HFF-Myc (cell line): ENCODE measurements at regions not wholly inside any gene's neighbourhood (a gene's known extent, or its start where the extent isn't known, plus 50 kb on each side); places are given as distances from the start of the nearest gene placed in this dataset.

Source experiments
- DNase-seq: peaks from one replicate; pipeline ENCODE4 v3.0.0-alpha.2; 2011; ENCODE audit warnings: low read depth; ENCODE audit errors: extremely low read depth
- H3K4me3 ChIP-seq: replicated peaks from 2 replicates; pipeline ENCODE4 v1.5.1; 2011; ENCODE audit warnings: low read depth, mild to moderate bottlenecking, control low read depth, low read length
- TF ChIP-seq, protein P1 (sequence below): IDR thresholded peaks from 2 replicates; pipeline ENCODE4 v1.5.1; 2012; ENCODE audit warnings: mild to moderate bottlenecking, low read depth, low read length, control low read depth; ENCODE audit errors: missing control alignments

DNA sequence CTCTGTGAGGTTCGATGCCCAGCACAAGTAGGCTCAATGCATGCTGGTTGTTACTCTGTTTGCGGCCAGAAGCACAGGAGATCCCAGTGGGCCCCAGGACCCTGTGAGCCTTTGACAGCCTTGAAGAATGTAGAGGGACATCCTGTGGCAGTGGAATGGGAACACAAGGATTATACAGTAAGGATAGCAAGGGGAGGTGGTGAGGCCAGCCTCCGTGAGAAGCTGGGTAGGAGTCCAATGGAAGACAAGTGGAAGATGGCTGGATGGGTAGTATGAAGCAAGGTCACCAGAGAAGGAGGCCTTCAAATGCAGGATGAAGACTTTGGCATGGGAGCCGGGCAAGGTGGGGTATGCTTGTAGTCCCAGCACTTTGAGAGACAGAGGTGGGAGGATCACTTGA is 622.9 kb upstream of the CDH4 start:
- no peak for DNase-seq
- H3K4me3 ChIP-seq: no peak overlapping the region
- TF ChIP-seq, protein P1, sequence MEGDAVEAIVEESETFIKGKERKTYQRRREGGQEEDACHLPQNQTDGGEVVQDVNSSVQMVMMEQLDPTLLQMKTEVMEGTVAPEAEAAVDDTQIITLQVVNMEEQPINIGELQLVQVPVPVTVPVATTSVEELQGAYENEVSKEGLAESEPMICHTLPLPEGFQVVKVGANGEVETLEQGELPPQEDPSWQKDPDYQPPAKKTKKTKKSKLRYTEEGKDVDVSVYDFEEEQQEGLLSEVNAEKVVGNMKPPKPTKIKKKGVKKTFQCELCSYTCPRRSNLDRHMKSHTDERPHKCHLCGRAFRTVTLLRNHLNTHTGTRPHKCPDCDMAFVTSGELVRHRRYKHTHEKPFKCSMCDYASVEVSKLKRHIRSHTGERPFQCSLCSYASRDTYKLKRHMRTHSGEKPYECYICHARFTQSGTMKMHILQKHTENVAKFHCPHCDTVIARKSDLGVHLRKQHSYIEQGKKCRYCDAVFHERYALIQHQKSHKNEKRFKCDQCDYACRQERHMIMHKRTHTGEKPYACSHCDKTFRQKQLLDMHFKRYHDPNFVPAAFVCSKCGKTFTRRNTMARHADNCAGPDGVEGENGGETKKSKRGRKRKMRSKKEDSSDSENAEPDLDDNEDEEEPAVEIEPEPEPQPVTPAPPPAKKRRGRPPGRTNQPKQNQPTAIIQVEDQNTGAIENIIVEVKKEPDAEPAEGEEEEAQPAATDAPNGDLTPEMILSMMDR: no peak

DNA sequence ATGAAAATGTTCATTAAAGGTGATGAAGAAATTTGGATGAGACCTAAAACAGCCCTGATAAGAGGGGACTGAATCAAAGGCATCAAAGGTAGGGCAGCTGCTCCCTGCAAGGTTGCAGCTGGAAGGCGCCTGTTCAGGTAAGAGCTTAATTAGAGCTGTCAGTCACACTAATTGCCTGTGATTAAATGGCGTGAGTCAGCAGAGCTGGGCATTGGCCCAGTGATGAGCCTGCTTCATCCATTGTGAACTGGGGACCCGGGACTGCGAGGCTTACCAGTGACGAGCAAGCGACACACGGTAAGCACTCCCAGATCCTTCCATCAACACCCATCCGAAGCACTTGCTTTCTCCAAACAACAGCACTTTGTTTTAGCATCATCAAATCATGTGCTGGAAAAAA is 621.5 kb upstream of the CDH4 start:
- TF ChIP-seq, protein P1: no peak
- no peak overlapping the region for H3K4me3 ChIP-seq
- no peak for DNase-seq

DNA sequence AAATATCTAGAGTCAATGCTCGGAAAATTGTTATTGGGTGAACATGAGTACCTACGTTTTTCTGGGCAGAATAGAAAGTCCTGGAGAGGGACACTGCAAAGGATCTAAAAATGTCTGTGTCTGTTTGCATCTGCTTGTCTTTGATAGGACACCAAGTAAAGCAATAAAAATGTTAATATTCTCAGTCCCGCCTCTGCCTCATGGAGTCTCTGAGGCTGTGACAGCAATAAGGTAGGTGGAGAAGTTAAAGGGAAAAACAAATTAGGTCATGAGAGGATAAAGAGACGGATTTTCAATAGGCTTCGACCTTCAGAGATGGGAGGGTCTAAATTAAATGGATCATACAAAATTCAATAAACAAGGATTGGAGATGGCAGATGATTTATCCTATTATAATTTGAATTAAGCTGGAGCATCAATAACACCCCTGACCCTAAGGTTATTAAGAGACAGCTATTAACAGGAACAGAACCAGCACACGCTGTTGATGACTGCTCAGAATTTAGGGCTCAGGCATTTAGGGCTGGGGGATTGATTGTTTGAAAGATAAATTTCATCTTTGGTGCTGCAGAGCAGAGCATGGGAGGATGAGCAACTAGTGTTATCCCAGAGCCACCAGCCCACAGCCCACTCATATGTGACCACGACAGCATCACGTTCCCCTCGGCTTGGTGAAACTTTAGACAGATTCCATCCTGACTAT is 620.3 kb upstream of the CDH4 start:
- H3K4me3 ChIP-seq: no peak overlapping the region
- no peak for DNase-seq
- TF ChIP-seq, protein P1: no peak

DNA sequence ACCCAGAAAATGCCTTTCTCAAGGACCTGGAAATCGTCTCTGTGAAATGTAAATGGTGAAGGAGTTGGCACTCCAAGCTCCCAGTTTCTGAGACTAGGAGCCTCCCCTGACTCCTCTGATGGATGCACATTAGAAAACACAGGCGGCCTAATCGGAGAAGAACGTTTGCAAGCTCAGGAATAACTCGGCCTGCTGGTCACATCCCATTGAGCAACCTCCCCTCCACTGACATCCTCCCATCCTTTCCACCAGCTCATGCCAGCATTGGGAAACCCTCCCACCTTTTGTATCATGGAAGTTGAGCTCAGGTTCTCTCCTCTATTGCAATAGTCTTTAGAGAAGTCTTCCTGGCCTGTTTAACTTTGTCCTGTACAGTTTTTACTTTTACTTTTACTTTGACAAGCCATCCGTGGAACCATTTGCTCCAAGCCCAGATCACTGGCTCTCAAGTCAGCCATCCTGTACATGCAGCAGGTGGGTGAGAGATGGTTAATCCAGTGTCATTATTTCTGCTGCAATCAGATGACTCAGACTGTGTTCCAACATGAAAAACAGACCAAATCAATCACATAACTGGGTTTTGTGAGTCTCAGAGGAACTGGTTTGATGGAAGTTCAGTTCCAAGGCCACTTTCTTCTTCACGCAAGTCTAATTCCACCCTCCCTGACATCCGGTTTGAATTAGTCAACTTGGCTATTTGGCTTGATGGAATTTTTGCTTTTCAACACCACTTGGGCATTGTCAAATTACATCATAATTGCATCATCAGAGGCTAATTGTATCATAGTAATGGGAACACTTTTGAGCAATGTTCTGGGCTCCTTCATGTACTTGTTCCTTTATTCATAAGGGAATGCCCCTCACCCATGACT is 619.4 kb upstream of the CDH4 start:
- no peak for DNase-seq
- TF ChIP-seq, protein P1: no peak
- no peak overlapping the region for H3K4me3 ChIP-seq

DNA sequence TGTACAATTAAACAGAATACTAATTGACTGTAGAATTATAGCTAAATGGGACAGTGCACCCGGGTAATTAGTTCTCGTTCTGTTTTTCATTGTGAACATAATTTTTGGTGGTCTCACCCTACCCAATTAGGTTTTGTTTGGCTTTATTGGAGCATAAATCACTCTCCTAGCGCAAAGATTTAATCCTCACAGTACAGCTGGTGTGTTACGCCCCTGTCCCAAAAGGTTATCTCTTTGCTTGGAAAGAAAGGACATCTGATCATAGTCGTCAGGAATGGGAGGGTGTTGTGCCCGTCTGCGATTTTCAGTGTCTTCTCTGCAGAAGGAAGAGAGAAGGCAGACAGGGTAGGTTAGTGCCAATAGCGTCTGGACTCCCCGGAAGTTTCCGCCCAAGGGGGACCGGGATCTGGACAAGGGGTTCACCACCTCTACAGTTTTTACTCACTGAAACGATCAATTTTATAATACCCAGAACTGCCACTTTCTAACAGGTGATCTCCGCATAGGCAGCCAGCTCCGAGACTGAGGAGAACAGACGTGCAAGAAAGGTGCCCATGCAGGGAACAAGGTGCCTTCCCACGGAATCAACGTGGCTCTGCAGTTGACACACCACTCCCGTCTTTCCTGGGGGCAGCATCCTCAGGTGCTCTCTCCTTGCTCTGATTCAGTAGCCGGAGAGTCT is 617.4 kb upstream of the CDH4 start:
- DNase-seq: no peak
- TF ChIP-seq, protein P1: no peak
- H3K4me3 ChIP-seq: no peak overlapping the region

DNA sequence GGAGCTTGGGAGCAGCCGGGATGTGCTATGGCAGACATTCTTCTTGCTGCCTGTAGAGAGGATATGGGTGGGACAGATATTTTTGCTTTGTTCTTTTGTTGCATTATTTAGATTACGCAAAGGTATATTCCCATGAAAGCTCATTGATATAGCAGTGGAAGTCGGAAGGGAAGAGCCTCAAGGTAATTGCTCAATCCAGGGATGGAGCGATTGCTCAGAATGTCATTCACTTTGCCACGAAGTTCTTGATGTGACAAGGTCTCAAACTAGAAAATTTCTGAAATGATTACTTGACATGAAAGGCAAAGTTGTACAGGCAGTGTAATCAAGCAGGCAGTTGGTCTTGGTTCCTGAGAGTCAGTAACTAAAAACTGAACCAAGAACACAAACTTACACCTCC is 615.6 kb upstream of the CDH4 start:
- no peak overlapping the region for H3K4me3 ChIP-seq
- DNase-seq: no peak
- TF ChIP-seq, protein P1: no peak
